ENCODE measurements at regions not wholly inside any gene's neighbourhood (a gene's known extent, or its start where the extent isn't known, plus 50 kb on each side); places are given as distances from the start of the nearest gene placed in this dataset.

DNA sequence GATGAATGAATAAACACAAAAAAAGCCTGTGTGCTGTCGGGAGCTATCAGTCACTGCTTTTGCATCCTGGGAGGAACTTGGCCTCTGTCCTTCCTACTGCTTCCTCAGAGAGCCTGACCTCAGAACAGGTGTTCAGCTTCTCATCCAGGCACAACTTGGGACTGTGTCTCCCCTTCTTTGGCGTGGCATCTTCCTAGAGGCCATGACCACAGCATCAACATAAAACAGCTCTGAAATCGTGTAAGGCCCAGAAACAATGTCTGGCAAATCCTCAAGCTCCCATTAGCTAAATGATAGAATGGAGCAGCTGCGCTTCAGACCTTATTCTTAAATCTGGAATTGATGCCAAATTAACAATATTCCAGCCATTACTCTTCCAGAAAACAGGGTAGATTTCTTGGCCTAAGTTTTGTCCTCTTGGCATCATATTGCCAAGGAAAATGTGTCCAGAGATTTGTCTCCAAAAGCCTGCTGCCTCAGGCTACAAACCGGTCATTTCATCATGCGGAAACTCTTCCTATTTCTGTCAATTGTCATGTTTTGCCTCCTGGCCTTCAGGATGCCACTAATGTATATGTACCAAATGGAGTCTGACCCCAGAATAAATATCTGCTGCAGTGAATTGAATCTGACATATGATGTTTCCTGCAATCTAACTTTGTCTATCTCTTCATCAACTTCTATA is 53.2 kb upstream of the RAB27B start:
- TF ChIP-seq, protein P1, sequence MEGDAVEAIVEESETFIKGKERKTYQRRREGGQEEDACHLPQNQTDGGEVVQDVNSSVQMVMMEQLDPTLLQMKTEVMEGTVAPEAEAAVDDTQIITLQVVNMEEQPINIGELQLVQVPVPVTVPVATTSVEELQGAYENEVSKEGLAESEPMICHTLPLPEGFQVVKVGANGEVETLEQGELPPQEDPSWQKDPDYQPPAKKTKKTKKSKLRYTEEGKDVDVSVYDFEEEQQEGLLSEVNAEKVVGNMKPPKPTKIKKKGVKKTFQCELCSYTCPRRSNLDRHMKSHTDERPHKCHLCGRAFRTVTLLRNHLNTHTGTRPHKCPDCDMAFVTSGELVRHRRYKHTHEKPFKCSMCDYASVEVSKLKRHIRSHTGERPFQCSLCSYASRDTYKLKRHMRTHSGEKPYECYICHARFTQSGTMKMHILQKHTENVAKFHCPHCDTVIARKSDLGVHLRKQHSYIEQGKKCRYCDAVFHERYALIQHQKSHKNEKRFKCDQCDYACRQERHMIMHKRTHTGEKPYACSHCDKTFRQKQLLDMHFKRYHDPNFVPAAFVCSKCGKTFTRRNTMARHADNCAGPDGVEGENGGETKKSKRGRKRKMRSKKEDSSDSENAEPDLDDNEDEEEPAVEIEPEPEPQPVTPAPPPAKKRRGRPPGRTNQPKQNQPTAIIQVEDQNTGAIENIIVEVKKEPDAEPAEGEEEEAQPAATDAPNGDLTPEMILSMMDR (IDR thresholded peaks at IDR 0.05), result no peak
- TF ChIP-seq POLR2A (IDR thresholded peaks at IDR 0.05), result no peak
